ENCODE measurements at regions not wholly inside any gene's neighbourhood (a gene's known extent, or its start where the extent isn't known, plus 50 kb on each side); places are given as distances from the start of the nearest gene placed in this dataset.

DNA sequence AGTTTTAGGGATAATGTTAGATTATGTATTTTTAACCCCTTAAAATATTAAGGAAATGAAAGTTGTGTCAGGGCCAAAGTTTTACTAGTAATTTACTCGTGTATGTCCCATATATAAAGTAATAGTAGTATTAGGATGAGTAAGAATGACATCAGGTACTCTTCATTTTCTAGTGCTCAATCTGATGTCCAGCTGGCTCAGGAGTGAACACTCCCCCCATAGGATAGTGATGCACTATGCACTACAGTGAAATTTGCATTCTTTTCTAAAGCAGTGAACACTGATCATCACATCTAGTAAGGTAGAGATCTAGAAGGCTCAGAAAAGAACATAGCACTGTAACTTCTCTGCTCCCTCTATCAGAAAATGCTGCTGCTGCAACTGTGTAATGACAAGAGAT is 409.7 kb downstream of the GLUD2 start:
- Histone ChIP-seq H3K36me3 (ENCODE audit: low read length) (no peaks in the 10 kb centered on the region), H3F3A (ENCODE audit: insufficient read depth) (no peaks in the 10 kb centered on the region), H3K4me3 (ENCODE audit: insufficient read depth, low read length, poor library complexity, severe bottlenecking) (no peak overlapping the region), H3K9ac (ENCODE audit: low read length) (no peak overlapping the region), H3K27me3 (ENCODE audit: low read length) (no peaks in the 10 kb centered on the region), H3K79me2 (ENCODE audit: insufficient read depth, low read length) (no peaks in the 10 kb centered on the region), H3K4me2 (ENCODE audit: low read depth, low read length, poor library complexity, severe bottlenecking) (no peak overlapping the region), H3K9me3 (ENCODE audit: insufficient read depth, low read length) (no peaks in the 10 kb centered on the region), H3K9me2 (replicated peaks; ENCODE audit: insufficient read depth, low read length) (no peaks in the 10 kb centered on the region), H2AFZ (ENCODE audit: low read depth, low read length, severe bottlenecking) (no peak overlapping the region), H3K27ac (ENCODE audit: low read depth, low read length) (no peak overlapping the region), H4K20me1 (ENCODE audit: low read depth, low read length) (no peaks in the 10 kb centered on the region)
- TF ChIP-seq, protein P1, sequence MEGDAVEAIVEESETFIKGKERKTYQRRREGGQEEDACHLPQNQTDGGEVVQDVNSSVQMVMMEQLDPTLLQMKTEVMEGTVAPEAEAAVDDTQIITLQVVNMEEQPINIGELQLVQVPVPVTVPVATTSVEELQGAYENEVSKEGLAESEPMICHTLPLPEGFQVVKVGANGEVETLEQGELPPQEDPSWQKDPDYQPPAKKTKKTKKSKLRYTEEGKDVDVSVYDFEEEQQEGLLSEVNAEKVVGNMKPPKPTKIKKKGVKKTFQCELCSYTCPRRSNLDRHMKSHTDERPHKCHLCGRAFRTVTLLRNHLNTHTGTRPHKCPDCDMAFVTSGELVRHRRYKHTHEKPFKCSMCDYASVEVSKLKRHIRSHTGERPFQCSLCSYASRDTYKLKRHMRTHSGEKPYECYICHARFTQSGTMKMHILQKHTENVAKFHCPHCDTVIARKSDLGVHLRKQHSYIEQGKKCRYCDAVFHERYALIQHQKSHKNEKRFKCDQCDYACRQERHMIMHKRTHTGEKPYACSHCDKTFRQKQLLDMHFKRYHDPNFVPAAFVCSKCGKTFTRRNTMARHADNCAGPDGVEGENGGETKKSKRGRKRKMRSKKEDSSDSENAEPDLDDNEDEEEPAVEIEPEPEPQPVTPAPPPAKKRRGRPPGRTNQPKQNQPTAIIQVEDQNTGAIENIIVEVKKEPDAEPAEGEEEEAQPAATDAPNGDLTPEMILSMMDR (IDR thresholded peaks at IDR 0.05; ENCODE audit: insufficient read depth, low read length, poor library complexity, severe bottlenecking), result no peak
- TF ChIP-seq EZH2phosphoT487 (conservative IDR thresholded peaks at IDR 0.05; ENCODE audit: low read length), result no peak

DNA sequence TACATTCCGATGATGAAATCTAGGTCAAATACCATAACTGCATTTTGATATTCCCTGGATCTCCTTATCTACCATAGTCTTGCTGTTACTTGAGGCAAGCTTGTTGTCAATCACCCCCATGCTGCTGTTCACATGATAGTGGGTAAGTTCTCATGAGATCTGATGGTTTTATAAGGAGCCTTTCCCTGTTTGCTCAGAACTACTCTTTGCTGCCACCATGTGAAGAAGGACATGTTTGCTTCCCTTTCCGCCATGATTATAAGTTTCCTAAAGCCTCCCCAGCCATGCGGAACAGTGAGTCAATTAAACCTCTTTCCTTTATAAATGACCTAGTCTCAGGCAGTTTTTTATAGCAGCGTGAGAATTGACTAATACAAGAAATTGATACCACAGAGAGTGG is 432.0 kb downstream of the GLUD2 start:
- no peaks in the 10 kb centered on the region for H3K36me3 ChIP-seq (ENCODE audit: low read length)
- H3K9me3 ChIP-seq (ENCODE audit: insufficient read depth, low read length), result no peaks in the 10 kb centered on the region
- H3K27me3 ChIP-seq (ENCODE audit: low read length), result no peaks in the 10 kb centered on the region
- H3K27ac ChIP-seq (ENCODE audit: low read depth, low read length), result no peak overlapping the region
- H3K79me2 ChIP-seq (ENCODE audit: insufficient read depth, low read length), result no peaks in the 10 kb centered on the region
- H3K9ac ChIP-seq (ENCODE audit: low read length), result no peak overlapping the region
- TF ChIP-seq EZH2phosphoT487 (conservative IDR thresholded peaks at IDR 0.05; ENCODE audit: low read length), result no peak
- TF ChIP-seq, protein P1 (IDR thresholded peaks at IDR 0.05; ENCODE audit: insufficient read depth, low read length, poor library complexity, severe bottlenecking), result no peak
- no peaks in the 10 kb centered on the region for H3F3A ChIP-seq (ENCODE audit: insufficient read depth)
- no peaks in the 10 kb centered on the region for H4K20me1 ChIP-seq (ENCODE audit: low read depth, low read length)
- H2AFZ ChIP-seq (ENCODE audit: low read depth, low read length, severe bottlenecking), result no peak overlapping the region
- H3K9me2 ChIP-seq (replicated peaks; ENCODE audit: insufficient read depth, low read length), result no peaks in the 10 kb centered on the region
- H3K4me2 ChIP-seq (ENCODE audit: low read depth, low read length, poor library complexity, severe bottlenecking), result no peak overlapping the region
- H3K4me3 ChIP-seq (ENCODE audit: insufficient read depth, low read length, poor library complexity, severe bottlenecking), result no peak overlapping the region

DNA sequence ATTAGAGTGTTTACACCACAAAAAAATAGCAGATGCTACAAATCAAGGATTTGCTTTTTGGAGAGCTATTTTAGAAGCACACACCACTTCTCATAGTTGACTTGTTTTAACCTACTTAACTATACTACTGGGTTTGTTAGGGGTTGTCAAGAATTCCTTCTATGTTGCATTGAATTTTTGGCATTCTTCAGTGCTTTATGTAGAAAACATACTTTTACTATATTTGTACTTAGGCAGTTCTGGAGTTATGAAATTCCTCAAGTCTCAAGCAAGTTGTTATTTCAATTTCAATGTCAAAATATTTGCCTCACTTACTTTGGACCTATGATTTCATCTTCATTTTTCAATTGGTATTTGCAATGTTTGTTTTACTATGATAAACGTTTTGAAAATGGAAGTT is 449.6 kb downstream of the GLUD2 start:
- no peak overlapping the region for H2AFZ ChIP-seq (ENCODE audit: low read depth, low read length, severe bottlenecking)

More for the DNA sequence above, 449.6 kb downstream of the GLUD2 start:
- no peaks in the 10 kb centered on the region for H3K27me3 ChIP-seq (ENCODE audit: low read length)
- no peaks in the 10 kb centered on the region for H3F3A ChIP-seq (ENCODE audit: insufficient read depth)
- H3K9me2 ChIP-seq (replicated peaks; ENCODE audit: insufficient read depth, low read length), result no peaks in the 10 kb centered on the region
- H4K20me1 ChIP-seq (ENCODE audit: low read depth, low read length), result no peaks in the 10 kb centered on the region
- no peaks in the 10 kb centered on the region for H3K9me3 ChIP-seq (ENCODE audit: insufficient read depth, low read length)
- no peak for TF ChIP-seq EZH2phosphoT487 (conservative IDR thresholded peaks at IDR 0.05; ENCODE audit: low read length)
- TF ChIP-seq, protein P1 (IDR thresholded peaks at IDR 0.05; ENCODE audit: insufficient read depth, low read length, poor library complexity, severe bottlenecking), result no peak
- no peak overlapping the region for H3K27ac ChIP-seq (ENCODE audit: low read depth, low read length)
- no peaks in the 10 kb centered on the region for H3K79me2 ChIP-seq (ENCODE audit: insufficient read depth, low read length)
- no peak overlapping the region for H3K9ac ChIP-seq (ENCODE audit: low read length)
- no peaks in the 10 kb centered on the region for H3K36me3 ChIP-seq (ENCODE audit: low read length)
- H3K4me3 ChIP-seq (ENCODE audit: insufficient read depth, low read length, poor library complexity, severe bottlenecking), result no peak overlapping the region
- H3K4me2 ChIP-seq (ENCODE audit: low read depth, low read length, poor library complexity, severe bottlenecking), result no peak overlapping the region
